WTC11 (cell line): ENCODE measurements at regions not wholly inside any gene's neighbourhood (a gene's known extent, or its start where the extent isn't known, plus 50 kb on each side); places are given as distances from the start of the nearest gene placed in this dataset.

ENCODE experiments used
- ATAC-seq: fragments of 200-7000 bp; cut with Tn5 transposase; 2 replicates; pipeline ENCODE4 v1.10.0; 2021; ENCODE audit warnings: mild to moderate bottlenecking, moderate library complexity
- CTCF ChIA-PET: fragments of 300-600 bp; sonication (Branson Sonifier 250); formaldehyde crosslinking; loops from one replicate; lab custom pipeline; 2021; ENCODE audit warnings: antibody characterized with exemption; lab: Charles Lee
- POLR2A ChIA-PET: fragments of 350-600 bp; sonication (Branson Sonifier 250); formaldehyde crosslinking; loops from one replicate; lab custom pipeline; 2021; ENCODE audit warnings: antibody characterized with exemption; lab: Charles Lee
- DNase-seq: peaks from one replicate; pipeline ENCODE4 v3.0.0; 2021; ENCODE audit warnings: low spot score
- H3K27ac Mint-ChIP-seq: 2 replicates; pipeline ENCODE4 v1.8.0; 2021; ENCODE audit warnings: mixed read lengths
- H3K27me3 Mint-ChIP-seq: 2 replicates; pipeline ENCODE4 v1.8.0; 2021; ENCODE audit warnings: low read depth, mild to moderate bottlenecking, moderate library complexity, mixed read lengths
- H3K36me3 Mint-ChIP-seq: 2 replicates; pipeline ENCODE4 v1.8.0; 2021; ENCODE audit warnings: mixed read lengths
- H3K4me1 Mint-ChIP-seq: 2 replicates; pipeline ENCODE4 v1.8.0; 2022; ENCODE audit warnings: mixed read lengths
- H3K4me3 Mint-ChIP-seq: 2 replicates; pipeline ENCODE4 v1.8.0; 2021; ENCODE audit warnings: mild to moderate bottlenecking, moderate library complexity, mixed read lengths
- H3K9me3 Mint-ChIP-seq: 2 replicates; pipeline ENCODE4 v1.8.0; 2021; ENCODE audit warnings: mixed read lengths
- CDX4 ChIP-seq: fragments of 250-450 bp; sonication (Bioruptor Pico); IDR thresholded peaks from 2 replicates; pipeline ENCODE4 v1.9.0; 2021; ENCODE audit warnings: moderate library complexity, mild to moderate bottlenecking, inconsistent platforms, borderline replicate concordance
- CTCF ChIP-seq: fragments of 200-600 bp; IDR thresholded peaks from 2 replicates; pipeline ENCODE4 v1.8.0; 2022; ENCODE audit warnings: antibody characterized with exemption
- ESRRA ChIP-seq: sonication (generic); formaldehyde crosslinking; IDR thresholded peaks from 2 replicates; pipeline ENCODE4 v1.8.1; 2022; ENCODE audit warnings: mild to moderate bottlenecking, missing genetic modification reagents, borderline replicate concordance
- FOXK1 ChIP-seq: sonication (generic); formaldehyde crosslinking; IDR thresholded peaks from 2 replicates; pipeline ENCODE4 v1.8.0; 2022; ENCODE audit warnings: mild to moderate bottlenecking, moderate library complexity, missing genetic modification reagents
- HMGA2 ChIP-seq: fragments of 250-450 bp; sonication (Bioruptor Pico); IDR thresholded peaks from 2 replicates; pipeline ENCODE4 v1.4.0; 2021; ENCODE audit warnings: mild to moderate bottlenecking, moderate library complexity
- MXD4 ChIP-seq: fragments of 250-450 bp; sonication (Bioruptor Pico); IDR thresholded peaks from 2 replicates; pipeline ENCODE4 v1.8.0; 2021; ENCODE audit warnings: mild to moderate bottlenecking, moderate library complexity, borderline replicate concordance
- NFYB ChIP-seq: sonication (generic); formaldehyde crosslinking; conservative IDR thresholded peaks from 2 replicates; pipeline ENCODE4 v1.8.0; 2022; ENCODE audit warnings: low read depth, missing genetic modification reagents
- NR1H2 ChIP-seq: sonication (generic); formaldehyde crosslinking; IDR thresholded peaks from 2 replicates; pipeline ENCODE4 v1.9.0; 2021; ENCODE audit warnings: mild to moderate bottlenecking, moderate library complexity, missing genetic modification reagents
- NR2C2 ChIP-seq: sonication (generic); formaldehyde crosslinking; IDR thresholded peaks from 2 replicates; pipeline ENCODE4 v1.8.0; 2022; ENCODE audit warnings: mild to moderate bottlenecking, missing genetic modification reagents
- PRRX2 ChIP-seq: fragments of 250-450 bp; sonication (Bioruptor Pico); IDR thresholded peaks from 2 replicates; pipeline ENCODE4 v1.8.0; 2021; ENCODE audit warnings: mild to moderate bottlenecking
- RELA ChIP-seq: sonication (generic); formaldehyde crosslinking; IDR thresholded peaks from 2 replicates; pipeline ENCODE4 v1.8.1; 2022; ENCODE audit warnings: missing genetic modification reagents, mild to moderate bottlenecking, borderline replicate concordance
- SMAD3 ChIP-seq: sonication (generic); formaldehyde crosslinking; IDR thresholded peaks from 2 replicates; pipeline ENCODE4 v1.8.0; 2022; ENCODE audit warnings: missing genetic modification reagents, mild to moderate bottlenecking, borderline replicate concordance
- USF2 ChIP-seq: sonication (generic); formaldehyde crosslinking; IDR thresholded peaks from 2 replicates; pipeline ENCODE4 v1.8.1; 2023; ENCODE audit warnings: mild to moderate bottlenecking, missing genetic modification reagents, moderate library complexity
- ZNF232 ChIP-seq: sonication (generic); formaldehyde crosslinking; IDR thresholded peaks from 2 replicates; pipeline ENCODE4 v1.8.0; 2022; ENCODE audit warnings: mild to moderate bottlenecking, missing genetic modification reagents
- ZNF425 ChIP-seq: fragments of 250-450 bp; sonication (Bioruptor Pico); conservative IDR thresholded peaks from 2 replicates; pipeline ENCODE4 v1.9.0; 2021; ENCODE audit warnings: mild to moderate bottlenecking
- TF ChIP-seq, protein P1 (sequence below): fragments of 250-450 bp; sonication (Bioruptor Pico); IDR thresholded peaks from 2 replicates; pipeline ENCODE4 v2.1.2; 2022; ENCODE audit warnings: mild to moderate bottlenecking, moderate library complexity
- TF ChIP-seq, protein P2 (sequence below): fragments of 250-450 bp; sonication (Bioruptor Pico); IDR thresholded peaks from 2 replicates; pipeline ENCODE4 v1.9.0; 2021; ENCODE audit warnings: mild to moderate bottlenecking, borderline replicate concordance
- TF ChIP-seq, protein P3 (sequence below): sonication (generic); formaldehyde crosslinking; IDR thresholded peaks from 2 replicates; pipeline ENCODE4 v1.8.0; 2023; ENCODE audit warnings: missing genetic modification reagents, mild to moderate bottlenecking, borderline replicate concordance

DNA sequence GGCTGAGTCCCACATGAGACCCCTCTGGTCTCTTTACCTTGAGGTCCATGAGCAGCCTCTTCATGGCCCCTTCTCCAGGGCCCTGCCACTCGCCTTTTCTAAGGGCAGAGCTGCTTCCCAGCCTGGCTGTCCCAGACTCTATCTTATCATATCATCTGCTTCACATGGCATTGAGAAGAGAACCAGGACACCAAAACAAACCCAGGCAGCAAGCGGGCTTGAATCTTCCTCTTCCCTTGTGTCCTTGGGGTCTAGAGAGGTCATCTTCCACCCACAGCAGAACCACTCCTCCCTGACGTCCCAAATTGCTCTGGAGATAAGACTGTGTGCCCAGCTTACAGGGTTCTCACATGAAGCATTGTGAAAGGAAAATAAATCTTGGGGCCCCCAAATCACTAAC, 261.3 kb upstream of the AUTS2 start:
- no peaks in the 10 kb centered on the region for H3K36me3 Mint-ChIP-seq
- ATAC-seq: no peak
- no peak overlapping the region for H3K4me3 Mint-ChIP-seq
- TF ChIP-seq ESRRA (no peak), NFYB (CRISPR knock-in tag) (no peak), SMAD3 (no peak), CTCF (no peak), FOXK1 (CRISPR knock-in tag) (no peak), NR1H2 (CRISPR knock-in tag) (no peak), CDX4 (CRISPR knock-in tag) (no peak), RELA (CRISPR knock-in tag) (no peak), NR2C2 (CRISPR knock-in tag) (no peak), MXD4 (CRISPR knock-in tag) (no peak), ZNF232 (CRISPR knock-in tag) (no peak), USF2 (CRISPR knock-in tag) (no peak), ZNF425 (CRISPR knock-in tag) (no peak), HMGA2 (no peak), PRRX2 (CRISPR knock-in tag) (no peak)
- TF ChIP-seq, protein P1, sequence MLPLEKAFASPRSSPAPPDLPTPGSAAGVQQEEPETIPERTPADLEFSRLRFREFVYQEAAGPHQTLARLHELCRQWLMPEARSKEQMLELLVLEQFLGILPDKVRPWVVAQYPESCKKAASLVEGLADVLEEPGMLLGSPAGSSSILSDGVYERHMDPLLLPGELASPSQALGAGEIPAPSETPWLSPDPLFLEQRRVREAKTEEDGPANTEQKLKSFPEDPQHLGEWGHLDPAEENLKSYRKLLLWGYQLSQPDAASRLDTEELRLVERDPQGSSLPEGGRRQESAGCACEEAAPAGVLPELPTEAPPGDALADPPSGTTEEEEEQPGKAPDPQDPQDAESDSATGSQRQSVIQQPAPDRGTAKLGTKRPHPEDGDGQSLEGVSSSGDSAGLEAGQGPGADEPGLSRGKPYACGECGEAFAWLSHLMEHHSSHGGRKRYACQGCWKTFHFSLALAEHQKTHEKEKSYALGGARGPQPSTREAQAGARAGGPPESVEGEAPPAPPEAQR (CRISPR knock-in tag): no peak
- TF ChIP-seq, protein P2, sequence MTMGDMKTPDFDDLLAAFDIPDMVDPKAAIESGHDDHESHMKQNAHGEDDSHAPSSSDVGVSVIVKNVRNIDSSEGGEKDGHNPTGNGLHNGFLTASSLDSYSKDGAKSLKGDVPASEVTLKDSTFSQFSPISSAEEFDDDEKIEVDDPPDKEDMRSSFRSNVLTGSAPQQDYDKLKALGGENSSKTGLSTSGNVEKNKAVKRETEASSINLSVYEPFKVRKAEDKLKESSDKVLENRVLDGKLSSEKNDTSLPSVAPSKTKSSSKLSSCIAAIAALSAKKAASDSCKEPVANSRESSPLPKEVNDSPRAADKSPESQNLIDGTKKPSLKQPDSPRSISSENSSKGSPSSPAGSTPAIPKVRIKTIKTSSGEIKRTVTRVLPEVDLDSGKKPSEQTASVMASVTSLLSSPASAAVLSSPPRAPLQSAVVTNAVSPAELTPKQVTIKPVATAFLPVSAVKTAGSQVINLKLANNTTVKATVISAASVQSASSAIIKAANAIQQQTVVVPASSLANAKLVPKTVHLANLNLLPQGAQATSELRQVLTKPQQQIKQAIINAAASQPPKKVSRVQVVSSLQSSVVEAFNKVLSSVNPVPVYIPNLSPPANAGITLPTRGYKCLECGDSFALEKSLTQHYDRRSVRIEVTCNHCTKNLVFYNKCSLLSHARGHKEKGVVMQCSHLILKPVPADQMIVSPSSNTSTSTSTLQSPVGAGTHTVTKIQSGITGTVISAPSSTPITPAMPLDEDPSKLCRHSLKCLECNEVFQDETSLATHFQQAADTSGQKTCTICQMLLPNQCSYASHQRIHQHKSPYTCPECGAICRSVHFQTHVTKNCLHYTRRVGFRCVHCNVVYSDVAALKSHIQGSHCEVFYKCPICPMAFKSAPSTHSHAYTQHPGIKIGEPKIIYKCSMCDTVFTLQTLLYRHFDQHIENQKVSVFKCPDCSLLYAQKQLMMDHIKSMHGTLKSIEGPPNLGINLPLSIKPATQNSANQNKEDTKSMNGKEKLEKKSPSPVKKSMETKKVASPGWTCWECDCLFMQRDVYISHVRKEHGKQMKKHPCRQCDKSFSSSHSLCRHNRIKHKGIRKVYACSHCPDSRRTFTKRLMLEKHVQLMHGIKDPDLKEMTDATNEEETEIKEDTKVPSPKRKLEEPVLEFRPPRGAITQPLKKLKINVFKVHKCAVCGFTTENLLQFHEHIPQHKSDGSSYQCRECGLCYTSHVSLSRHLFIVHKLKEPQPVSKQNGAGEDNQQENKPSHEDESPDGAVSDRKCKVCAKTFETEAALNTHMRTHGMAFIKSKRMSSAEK (CRISPR knock-in tag): no peak
- TF ChIP-seq, protein P3, sequence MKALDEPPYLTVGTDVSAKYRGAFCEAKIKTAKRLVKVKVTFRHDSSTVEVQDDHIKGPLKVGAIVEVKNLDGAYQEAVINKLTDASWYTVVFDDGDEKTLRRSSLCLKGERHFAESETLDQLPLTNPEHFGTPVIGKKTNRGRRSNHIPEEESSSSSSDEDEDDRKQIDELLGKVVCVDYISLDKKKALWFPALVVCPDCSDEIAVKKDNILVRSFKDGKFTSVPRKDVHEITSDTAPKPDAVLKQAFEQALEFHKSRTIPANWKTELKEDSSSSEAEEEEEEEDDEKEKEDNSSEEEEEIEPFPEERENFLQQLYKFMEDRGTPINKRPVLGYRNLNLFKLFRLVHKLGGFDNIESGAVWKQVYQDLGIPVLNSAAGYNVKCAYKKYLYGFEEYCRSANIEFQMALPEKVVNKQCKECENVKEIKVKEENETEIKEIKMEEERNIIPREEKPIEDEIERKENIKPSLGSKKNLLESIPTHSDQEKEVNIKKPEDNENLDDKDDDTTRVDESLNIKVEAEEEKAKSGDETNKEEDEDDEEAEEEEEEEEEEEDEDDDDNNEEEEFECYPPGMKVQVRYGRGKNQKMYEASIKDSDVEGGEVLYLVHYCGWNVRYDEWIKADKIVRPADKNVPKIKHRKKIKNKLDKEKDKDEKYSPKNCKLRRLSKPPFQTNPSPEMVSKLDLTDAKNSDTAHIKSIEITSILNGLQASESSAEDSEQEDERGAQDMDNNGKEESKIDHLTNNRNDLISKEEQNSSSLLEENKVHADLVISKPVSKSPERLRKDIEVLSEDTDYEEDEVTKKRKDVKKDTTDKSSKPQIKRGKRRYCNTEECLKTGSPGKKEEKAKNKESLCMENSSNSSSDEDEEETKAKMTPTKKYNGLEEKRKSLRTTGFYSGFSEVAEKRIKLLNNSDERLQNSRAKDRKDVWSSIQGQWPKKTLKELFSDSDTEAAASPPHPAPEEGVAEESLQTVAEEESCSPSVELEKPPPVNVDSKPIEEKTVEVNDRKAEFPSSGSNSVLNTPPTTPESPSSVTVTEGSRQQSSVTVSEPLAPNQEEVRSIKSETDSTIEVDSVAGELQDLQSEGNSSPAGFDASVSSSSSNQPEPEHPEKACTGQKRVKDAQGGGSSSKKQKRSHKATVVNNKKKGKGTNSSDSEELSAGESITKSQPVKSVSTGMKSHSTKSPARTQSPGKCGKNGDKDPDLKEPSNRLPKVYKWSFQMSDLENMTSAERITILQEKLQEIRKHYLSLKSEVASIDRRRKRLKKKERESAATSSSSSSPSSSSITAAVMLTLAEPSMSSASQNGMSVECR (CRISPR knock-in tag): no peak
- 0 out of 2 replicates have a peak, but pooled peaks cover 3% of the 10 kb centered on the region for H3K4me1 Mint-ChIP-seq
- H3K27ac Mint-ChIP-seq: no peak overlapping the region
- DNase-seq: no peak
- CTCF ChIA-PET: no interaction called here
- POLR2A ChIA-PET: no interaction called here
- H3K9me3 Mint-ChIP-seq: peaks cover 13% of the 10 kb centered on the region
- peaks cover 8% of the 10 kb centered on the region for H3K27me3 Mint-ChIP-seq
